A549 (cell line): ENCODE measurements at regions not wholly inside any gene's neighbourhood (a gene's known extent, or its start where the extent isn't known, plus 50 kb on each side); places are given as distances from the start of the nearest gene placed in this dataset.

Experiments used
- ATAC-seq, 2 experiments: fragments of 200-7000 bp in 1 of 2; fragments of >200 bp in 1 of 2; cut with Nextera tagmentation in 1 of 2; cut with Tn5 transposase in 1 of 2; 3 replicates each; pipeline versions ENCODE4 v1.8.0 to v1.9.1; 2018 to 2020; ENCODE audit warnings: mild to moderate bottlenecking in 1 of 2, moderate library complexity in 1 of 2
- CTCF ChIA-PET: fragments of 300-600 bp; sonication (Branson Sonifier 250); formaldehyde crosslinking; extraction: SDS; loops from one replicate; lab custom pipeline; 2021; ENCODE audit warnings: antibody characterized with exemption, inconsistent platforms; lab: Yijun Ruan, JAX
- POLR2A ChIA-PET: fragments of 350-600 bp; formaldehyde crosslinking; extraction: SDS; loops from one replicate; lab custom pipeline; 2021; ENCODE audit warnings: antibody characterized with exemption, inconsistent platforms; lab: Yijun Ruan, JAX
- DNase-seq, 2 experiments: peaks; one replicate each; pipeline versions ENCODE4 v3.0.0 to v3.0.0-alpha.2; 2011 to 2016; ENCODE audit warnings: low read depth in 1 of 2, low spot score in 1 of 2
- FAIRE-seq: peaks from 2 replicates; lab custom pipeline; 2011; peaks lifted over from hg19 to GRCh38; lab: Jason Lieb, UNC
- H3K27ac ChIP-seq, 2 experiments: fragments of >200 bp; sonication (Bioruptor Twin); formaldehyde crosslinking; 3 replicates each; pipeline ENCODE4 v1.5.1; 2016 to 2017
- H3K4me1 ChIP-seq: fragments of >200 bp; sonication (Bioruptor Twin); formaldehyde crosslinking; 3 replicates; pipeline ENCODE4 v1.6.1; 2016
- H3K4me2 ChIP-seq: fragments of >200 bp; sonication (Bioruptor Twin); formaldehyde crosslinking; 3 replicates; pipeline ENCODE4 v1.6.1; 2016
- H3K4me3 ChIP-seq: fragments of >200 bp; sonication (Bioruptor Twin); formaldehyde crosslinking; 3 replicates; pipeline ENCODE4 v1.5.1; 2016
- H3K9me3 ChIP-seq: fragments of >200 bp; sonication (Bioruptor Twin); formaldehyde crosslinking; 3 replicates; pipeline ENCODE4 v1.6.1; 2016
- CBX2 ChIP-seq: fragments of 200-600 bp; sonication (generic); IDR thresholded peaks from 2 replicates; pipeline ENCODE4 v1.6.1; 2016; ENCODE audit warnings: low read depth, mild to moderate bottlenecking, borderline replicate concordance
- CBX8 ChIP-seq: fragments of 200-600 bp; sonication (generic); IDR thresholded peaks from 2 replicates; pipeline ENCODE4 v1.6.1; 2016
- CEBPB ChIP-seq, 2 experiments: fragments of >200 bp in 1 of 2; sonication (Bioruptor Twin) in 1 of 2; formaldehyde crosslinking in 1 of 2; IDR thresholded peaks; 2 replicates each; pipeline ENCODE4 v1.6.1; 2012 to 2016
- CHD4 ChIP-seq: fragments of 200-600 bp; sonication (generic); IDR thresholded peaks from 2 replicates; pipeline ENCODE4 v1.6.1; 2016; ENCODE audit warnings: antibody characterized with exemption, mild to moderate bottlenecking, borderline replicate concordance
- EHF ChIP-seq: fragments of 250-450 bp; sonication (Bioruptor Pico); IDR thresholded peaks from 2 replicates; pipeline ENCODE4 v1.5.0; 2020; ENCODE audit warnings: mild to moderate bottlenecking
- EHMT2 ChIP-seq: fragments of 200-600 bp; sonication (generic); IDR thresholded peaks from 2 replicates; pipeline ENCODE4 v1.6.1; 2016; ENCODE audit warnings: antibody characterized with exemption, low read depth, mild to moderate bottlenecking, moderate library complexity
- EP300 ChIP-seq, 2 experiments: fragments of >200 bp; sonication (Bioruptor Twin); formaldehyde crosslinking; IDR thresholded peaks; 2 replicates in 1 of 2; 3 replicates in 1 of 2; pipeline ENCODE4 v1.6.1; 2016 to 2017
- ESRRA ChIP-seq: fragments of 150-350 bp; IDR thresholded peaks from 2 replicates; pipeline ENCODE4 v1.6.1; 2014; ENCODE audit warnings: mild to moderate bottlenecking, low read length, borderline replicate concordance
- FOSL2 ChIP-seq, 2 experiments: fragments of 450-650 bp in 1 of 2; fragments of >200 bp in 1 of 2; sonication (Bioruptor Twin) in 1 of 2; formaldehyde crosslinking; IDR thresholded peaks; 2 replicates each; pipeline versions ENCODE4 v1.5.0 to v1.6.1; 2016 to 2020; ENCODE audit warnings: mild to moderate bottlenecking in 1 of 2, moderate library complexity in 1 of 2
- GATA3 ChIP-seq: IDR thresholded peaks from 2 replicates; pipeline ENCODE4 v1.6.1; 2012; ENCODE audit warnings: borderline replicate concordance
- HDAC2 ChIP-seq: fragments of 200-600 bp; sonication (generic); IDR thresholded peaks from 2 replicates; pipeline ENCODE4 v1.6.1; 2016
- HMGXB4 ChIP-seq: fragments of 250-450 bp; sonication (Bioruptor Pico); IDR thresholded peaks from 2 replicates; pipeline ENCODE4 v1.5.0; 2021; ENCODE audit warnings: mild to moderate bottlenecking, moderate library complexity, borderline replicate concordance
- HOXA7 ChIP-seq: fragments of 250-450 bp; sonication (Bioruptor Pico); IDR thresholded peaks from 2 replicates; pipeline ENCODE4 v1.5.0; 2020; ENCODE audit warnings: mild to moderate bottlenecking, moderate library complexity
- HOXB5 ChIP-seq: fragments of 250-450 bp; sonication (Bioruptor Pico); IDR thresholded peaks from 2 replicates; pipeline ENCODE4 v1.5.0; 2020; ENCODE audit warnings: mild to moderate bottlenecking, moderate library complexity
- MAFK ChIP-seq: fragments of 450-650 bp; IDR thresholded peaks from 2 replicates; pipeline ENCODE4 v1.6.1; 2014; ENCODE audit not compliant: partially characterized antibody
- MYC ChIP-seq: IDR thresholded peaks from 2 replicates; pipeline ENCODE4 v1.6.1; 2012; ENCODE audit warnings: mild to moderate bottlenecking, inconsistent platforms, low read length, improper control_type of control experiment, borderline replicate concordance
- NPAS2 ChIP-seq: fragments of 250-450 bp; sonication (Bioruptor Pico); IDR thresholded peaks from 2 replicates; pipeline ENCODE4 v1.8.0; 2022; ENCODE audit warnings: mild to moderate bottlenecking, moderate library complexity, borderline replicate concordance
- PHF8 ChIP-seq: fragments of 200-600 bp; sonication (generic); IDR thresholded peaks from 2 replicates; pipeline ENCODE4 v1.6.1; 2016; ENCODE audit warnings: low read depth, mild to moderate bottlenecking, antibody characterized with exemption, moderate library complexity, borderline replicate concordance
- POLR2AphosphoS2 ChIP-seq: conservative IDR thresholded peaks from 2 replicates; pipeline ENCODE4 v1.6.1; 2012; ENCODE audit warnings: low read length, improper control_type of control experiment, inconsistent platforms
- REST ChIP-seq: fragments of 200-600 bp; sonication (generic); IDR thresholded peaks from 2 replicates; pipeline ENCODE4 v1.6.1; 2016; ENCODE audit warnings: antibody characterized with exemption, mild to moderate bottlenecking, moderate library complexity
- SREBF2 ChIP-seq: fragments of 450-650 bp; IDR thresholded peaks from 2 replicates; pipeline ENCODE4 v1.6.1; 2014; ENCODE audit warnings: mild to moderate bottlenecking, moderate library complexity
- ZC3H11A ChIP-seq: fragments of 450-650 bp; IDR thresholded peaks from 2 replicates; pipeline ENCODE4 v1.6.1; 2014; ENCODE audit warnings: antibody characterized with exemption, mild to moderate bottlenecking
- ZFP36 ChIP-seq: fragments of 450-650 bp; IDR thresholded peaks from 2 replicates; pipeline ENCODE4 v1.6.1; 2014; ENCODE audit warnings: borderline replicate concordance; ENCODE audit not compliant: partially characterized antibody
- WGBS: methylation state at CpG from one replicate; pipeline ENCODE4 v1.1.6; 2017; ENCODE audit errors: missing lambda C conversion rate; 5-methylcytosine and 5-hydroxymethylcytosine counted together
- TF ChIP-seq, protein P1 (sequence below): fragments of >200 bp; sonication (Bioruptor Twin); formaldehyde crosslinking; IDR thresholded peaks from 3 replicates; pipeline ENCODE4 v1.6.1; 2016

DNA sequence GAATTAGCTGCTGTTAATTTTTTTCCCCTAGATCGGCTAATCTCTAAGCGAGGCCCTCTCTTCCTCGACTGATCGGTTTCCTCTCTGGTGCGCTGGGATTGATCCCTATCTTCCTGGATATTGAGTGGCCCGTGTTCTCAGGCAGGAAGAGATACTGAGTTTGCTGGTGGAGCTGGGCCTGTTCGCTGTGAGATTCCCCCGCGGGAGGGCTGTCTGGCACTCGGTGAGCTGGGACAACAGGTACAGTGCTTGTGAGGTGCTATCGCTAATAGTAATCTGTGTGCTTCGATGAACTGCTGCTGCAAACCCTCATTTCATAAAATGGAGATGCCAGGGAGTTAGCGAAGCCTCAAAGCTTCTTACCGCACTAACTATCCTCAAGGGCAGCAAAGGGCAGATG lies 310.3 kb downstream of the NXPE2 start:
- H3K9me3 ChIP-seq, result no peaks in the 10 kb centered on the region
- no peak for TF ChIP-seq ESRRA
- TF ChIP-seq EHMT2, result no peak
- no peaks in the 10 kb centered on the region for H3K4me1 ChIP-seq
- no peak for DNase-seq
- no peak for FAIRE-seq
- no peak overlapping the region for H3K4me2 ChIP-seq
- ChIA-PET POLR2A (no interaction called here), CTCF (no interaction called here)
- no peak overlapping the region for H3K27ac ChIP-seq
- WGBS, result 59% methylated on average over 11 of the region's 14 CpGs
- H3K4me3 ChIP-seq, result no peak overlapping the region
- ATAC-seq, result no peak

GRCh38 chr11:114989536-114989935 lies 311.2 kb downstream of the NXPE2 start:
- POLR2A ChIA-PET, result no interaction called here
- no peaks in the 10 kb centered on the region for H3K9me3 ChIP-seq

GRCh38 chr11:115005663-115006062 lies 327.3 kb downstream of the NXPE2 start:
- ATAC-seq (no peak), DNase-seq (no peak), FAIRE-seq (no peak)
- H3K4me3 ChIP-seq, result no peak overlapping the region
- 3% methylated on average over 2 of the region's 2 CpGs for WGBS
- no peak overlapping the region for H3K27ac ChIP-seq
- H3K4me1 ChIP-seq, result no peaks in the 10 kb centered on the region
- no peak overlapping the region for H3K4me2 ChIP-seq
- POLR2A ChIA-PET, result no interaction called here
- CTCF ChIA-PET, result no interaction called here
- no peaks in the 10 kb centered on the region for H3K9me3 ChIP-seq
- TF ChIP-seq GATA3 (no peak), REST (no peak), CHD4 (no peak), SREBF2 (no peak), HDAC2 (no peak), CBX2 (no peak), POLR2AphosphoS2 (no peak), HOXB5 (CRISPR knock-in tag) (no peak)
- TF ChIP-seq, protein P1, sequence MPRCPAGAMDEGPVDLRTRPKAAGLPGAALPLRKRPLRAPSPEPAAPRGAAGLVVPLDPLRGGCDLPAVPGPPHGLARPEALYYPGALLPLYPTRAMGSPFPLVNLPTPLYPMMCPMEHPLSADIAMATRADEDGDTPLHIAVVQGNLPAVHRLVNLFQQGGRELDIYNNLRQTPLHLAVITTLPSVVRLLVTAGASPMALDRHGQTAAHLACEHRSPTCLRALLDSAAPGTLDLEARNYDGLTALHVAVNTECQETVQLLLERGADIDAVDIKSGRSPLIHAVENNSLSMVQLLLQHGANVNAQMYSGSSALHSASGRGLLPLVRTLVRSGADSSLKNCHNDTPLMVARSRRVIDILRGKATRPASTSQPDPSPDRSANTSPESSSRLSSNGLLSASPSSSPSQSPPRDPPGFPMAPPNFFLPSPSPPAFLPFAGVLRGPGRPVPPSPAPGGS, result no peak

More at GRCh38 chr11:114989536-114989935, 311.2 kb downstream of the NXPE2 start:
- no peak for DNase-seq
- FAIRE-seq, result no peak
- no peak for TF ChIP-seq EHF (CRISPR knock-in tag)
- TF ChIP-seq EP300 (IDR thresholded peaks at IDR 0.05), result no peak
- no peak for TF ChIP-seq CBX8
- TF ChIP-seq PHF8, result no peak
- no peak for TF ChIP-seq HMGXB4 (CRISPR knock-in tag)
- TF ChIP-seq EHMT2, result no peak
- TF ChIP-seq CEBPB (IDR thresholded peaks at IDR 0.05), result no peak
- TF ChIP-seq POLR2AphosphoS2, result no peak
- TF ChIP-seq REST, result no peak
- TF ChIP-seq MAFK, result no peak
- TF ChIP-seq HOXA7 (CRISPR knock-in tag), result no peak
- TF ChIP-seq NPAS2 (CRISPR knock-in tag), result no peak
- no peak for TF ChIP-seq FOSL2 (IDR thresholded peaks at IDR 0.05)
- no peak for TF ChIP-seq FOSL2 (CRISPR knock-in tag; IDR thresholded peaks at IDR 0.05)
- TF ChIP-seq ZFP36, result no peak
- no peak for TF ChIP-seq ZC3H11A
- no peak for TF ChIP-seq MYC
- WGBS, result 42% methylated on average over 6 of the region's 9 CpGs
- CTCF ChIA-PET, result no interaction called here
- ATAC-seq, result no peak
- Histone ChIP-seq H3K4me2 (no peak overlapping the region), H3K27ac (no peak overlapping the region), H3K4me3 (no peak overlapping the region), H3K4me1 (no peaks in the 10 kb centered on the region)
